HG02885 (cell line): ENCODE measurements at regions not wholly inside any gene's neighbourhood (a gene's known extent, or its start where the extent isn't known, plus 50 kb on each side); places are given as distances from the start of the nearest gene placed in this dataset.

Experiments
- ATAC-seq: cut with Tn5 transposase; IDR thresholded peaks from one replicate; pipeline ENCODE4 v1.9.1; 2021; ENCODE audit warnings: mild to moderate bottlenecking; ENCODE audit not compliant: unreplicated experiment, poor library complexity

- ATAC-seq = no peak
Observed at GRCh38 chr2:65818873-65819451, 386.6 kb upstream of the SPRED2 start.

- no peak for ATAC-seq
Observed at GRCh38 chr2:65813631-65814173, 381.3 kb upstream of the SPRED2 start.

GRCh38 chr2:65812887-65813286 lies 380.5 kb upstream of the SPRED2 start:
- ATAC-seq = no peak

GRCh38 chr2:65807942-65808341 lies 375.5 kb upstream of the SPRED2 start:
- ATAC-seq = no peak

- ATAC-seq = no peak
Observed at GRCh38 chr2:65804777-65805176, 372.4 kb upstream of the SPRED2 start.

- ATAC-seq = no peak
Observed at GRCh38 chr2:65802298-65802942, 370.0 kb upstream of the SPRED2 start.

GRCh38 chr2:65800998-65801397 lies 368.6 kb upstream of the SPRED2 start:
- no peak for ATAC-seq

GRCh38 chr2:65799141-65799854 lies 366.9 kb upstream of the SPRED2 start:
- no peak for ATAC-seq

GRCh38 chr2:65798641-65799040 lies 366.2 kb upstream of the SPRED2 start:
- no peak for ATAC-seq

GRCh38 chr2:65794994-65795393 lies 362.6 kb upstream of the SPRED2 start:
- ATAC-seq = no peak

- no peak for ATAC-seq
Observed at GRCh38 chr2:65791404-65791975, 359.1 kb upstream of the SPRED2 start.

- no peak for ATAC-seq
Observed at GRCh38 chr2:65790676-65790935, 358.2 kb upstream of the SPRED2 start.

GRCh38 chr2:65789923-65790675 lies 357.7 kb upstream of the SPRED2 start:
- ATAC-seq = no peak

- no peak for ATAC-seq
Observed at GRCh38 chr2:65788556-65788955, 356.2 kb upstream of the SPRED2 start.

- no peak for ATAC-seq
Observed at GRCh38 chr2:65786765-65787164, 354.4 kb upstream of the SPRED2 start.

- no peak for ATAC-seq
Observed at GRCh38 chr2:65786007-65786717, 353.8 kb upstream of the SPRED2 start.

GRCh38 chr2:65782996-65783650 lies 350.7 kb upstream of the SPRED2 start:
- no peak for ATAC-seq

GRCh38 chr2:65782186-65782585 lies 349.8 kb upstream of the SPRED2 start:
- no peak for ATAC-seq

- ATAC-seq = no peak
Observed at GRCh38 chr2:65781756-65782155, 349.4 kb upstream of the SPRED2 start.

GRCh38 chr2:65779021-65779420 lies 346.6 kb upstream of the SPRED2 start:
- ATAC-seq = no peak
